WERI-Rb-1 (cell line): ENCODE measurements at regions not wholly inside any gene's neighbourhood (a gene's known extent, or its start where the extent isn't known, plus 50 kb on each side); places are given as distances from the start of the nearest gene placed in this dataset.
"Not testable (repeated sequence)": the region's sequence is repeated elsewhere in the genome, so short reads cannot be mapped to it uniquely, and the experiment has no call there.

Experiments
- DNase-seq: peaks from one replicate; pipeline ENCODE4 v3.0.0-alpha.2; 2020
- H3K27ac ChIP-seq: fragments of 250-450 bp; sonication (Bioruptor Pico); 2 replicates; pipeline ENCODE4 v1.5.1; 2020; ENCODE audit warnings: mild to moderate bottlenecking, moderate library complexity
- H3K27me3 ChIP-seq: fragments of 250-450 bp; sonication (Bioruptor Pico); 2 replicates; pipeline ENCODE4 v1.5.1; 2021; ENCODE audit warnings: mild to moderate bottlenecking, low read depth, moderate library complexity; ENCODE audit not compliant: insufficient read depth, severe bottlenecking
- H3K36me3 ChIP-seq: fragments of 250-450 bp; sonication (Bioruptor Pico); 2 replicates; pipeline ENCODE4 v1.5.1; 2020; ENCODE audit warnings: mild to moderate bottlenecking, moderate library complexity
- H3K4me3 ChIP-seq: 2 replicates; pipeline ENCODE4 v1.5.1; 2011; ENCODE audit warnings: low read depth, mild to moderate bottlenecking, control low read depth, low read length
- H3K9me3 ChIP-seq: fragments of 250-450 bp; sonication (Bioruptor Pico); 2 replicates; pipeline ENCODE4 v1.5.1; 2021; ENCODE audit warnings: mild to moderate bottlenecking, moderate library complexity; ENCODE audit not compliant: severe bottlenecking
- TF ChIP-seq, protein P1 (sequence below): IDR thresholded peaks from 2 replicates; pipeline ENCODE4 v1.5.1; 2011; ENCODE audit warnings: low read depth, mild to moderate bottlenecking, control low read depth, inconsistent platforms, low read length

DNA sequence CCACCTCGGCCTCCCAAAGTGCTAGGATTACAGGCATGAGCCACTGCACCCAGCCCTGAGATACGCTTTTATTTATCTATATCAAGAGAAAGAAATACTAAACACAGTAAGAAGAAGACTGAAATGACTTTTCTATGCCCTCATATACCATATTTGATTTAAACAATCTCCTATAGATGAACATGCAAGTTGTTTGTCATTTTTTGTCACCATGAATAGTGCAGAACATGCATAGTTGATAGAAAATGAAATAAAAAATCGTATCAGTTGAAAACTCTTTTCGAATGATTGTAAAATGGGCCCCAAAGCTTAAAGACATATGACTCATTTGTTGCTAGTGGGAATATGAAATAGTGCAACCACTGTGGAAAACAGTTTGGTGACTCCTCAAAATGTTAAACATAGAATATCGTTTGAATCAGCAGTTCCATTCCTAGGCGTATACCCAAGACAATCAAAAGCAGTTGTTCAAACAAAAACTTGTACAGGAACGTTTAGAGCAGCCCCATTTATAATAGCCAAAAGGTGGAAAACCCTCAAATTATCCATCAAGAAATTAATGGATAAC, 61.4 kb upstream of the ANKH start:
- Histone ChIP-seq H3K9me3 (no peaks in the 10 kb centered on the region), H3K27ac (no peak overlapping the region), H3K4me3 (no peak overlapping the region), H3K27me3 (no peaks in the 10 kb centered on the region), H3K36me3 (no peaks in the 10 kb centered on the region)
- TF ChIP-seq, protein P1, sequence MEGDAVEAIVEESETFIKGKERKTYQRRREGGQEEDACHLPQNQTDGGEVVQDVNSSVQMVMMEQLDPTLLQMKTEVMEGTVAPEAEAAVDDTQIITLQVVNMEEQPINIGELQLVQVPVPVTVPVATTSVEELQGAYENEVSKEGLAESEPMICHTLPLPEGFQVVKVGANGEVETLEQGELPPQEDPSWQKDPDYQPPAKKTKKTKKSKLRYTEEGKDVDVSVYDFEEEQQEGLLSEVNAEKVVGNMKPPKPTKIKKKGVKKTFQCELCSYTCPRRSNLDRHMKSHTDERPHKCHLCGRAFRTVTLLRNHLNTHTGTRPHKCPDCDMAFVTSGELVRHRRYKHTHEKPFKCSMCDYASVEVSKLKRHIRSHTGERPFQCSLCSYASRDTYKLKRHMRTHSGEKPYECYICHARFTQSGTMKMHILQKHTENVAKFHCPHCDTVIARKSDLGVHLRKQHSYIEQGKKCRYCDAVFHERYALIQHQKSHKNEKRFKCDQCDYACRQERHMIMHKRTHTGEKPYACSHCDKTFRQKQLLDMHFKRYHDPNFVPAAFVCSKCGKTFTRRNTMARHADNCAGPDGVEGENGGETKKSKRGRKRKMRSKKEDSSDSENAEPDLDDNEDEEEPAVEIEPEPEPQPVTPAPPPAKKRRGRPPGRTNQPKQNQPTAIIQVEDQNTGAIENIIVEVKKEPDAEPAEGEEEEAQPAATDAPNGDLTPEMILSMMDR, result no peak
- DNase-seq, result no peak

- H3K27me3 ChIP-seq, result no peaks in the 10 kb centered on the region
- no peaks in the 10 kb centered on the region for H3K9me3 ChIP-seq
- TF ChIP-seq, protein P1, result no peak
- no peaks in the 10 kb centered on the region for H3K36me3 ChIP-seq
- H3K4me3 ChIP-seq, result no peak overlapping the region
- H3K27ac ChIP-seq, result no peak overlapping the region
- no peak for DNase-seq
Observed at GRCh38 chr5:14930486-14930885, 58.9 kb upstream of the ANKH start.

- TF ChIP-seq, protein P1, result no peak
- H3K4me3 ChIP-seq, result no peak overlapping the region
- DNase-seq, result no peak
- H3K27ac ChIP-seq, result no peak overlapping the region
- H3K9me3 ChIP-seq, result no peaks in the 10 kb centered on the region
- no peaks in the 10 kb centered on the region for H3K27me3 ChIP-seq
- no peaks in the 10 kb centered on the region for H3K36me3 ChIP-seq
Observed at GRCh38 chr5:14929293-14930065, 57.9 kb upstream of the ANKH start.

DNA sequence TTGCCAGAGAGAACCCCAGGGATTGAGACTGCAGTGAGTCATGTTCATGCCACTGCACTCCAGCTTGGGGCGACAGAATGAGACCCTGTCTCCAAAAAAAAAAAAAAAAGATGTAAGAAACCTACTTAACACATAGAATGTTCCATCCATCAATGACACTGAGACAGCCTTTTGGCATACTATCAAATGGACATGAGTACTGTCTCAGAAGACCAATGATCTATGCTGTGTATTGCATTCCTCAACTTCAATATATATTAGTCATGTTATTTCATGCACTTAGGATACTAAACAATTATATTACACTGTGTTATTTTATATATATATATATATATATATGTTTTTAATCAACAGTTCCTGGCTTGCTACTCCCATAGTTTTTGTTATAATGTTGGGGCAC, 57.1 kb upstream of the ANKH start:
- Histone ChIP-seq H3K27ac (no peak overlapping the region), H3K27me3 (no peaks in the 10 kb centered on the region), H3K9me3 (no peaks in the 10 kb centered on the region), H3K4me3 (no peak overlapping the region), H3K36me3 (no peaks in the 10 kb centered on the region)
- TF ChIP-seq, protein P1, result no peak
- no peak for DNase-seq

DNA sequence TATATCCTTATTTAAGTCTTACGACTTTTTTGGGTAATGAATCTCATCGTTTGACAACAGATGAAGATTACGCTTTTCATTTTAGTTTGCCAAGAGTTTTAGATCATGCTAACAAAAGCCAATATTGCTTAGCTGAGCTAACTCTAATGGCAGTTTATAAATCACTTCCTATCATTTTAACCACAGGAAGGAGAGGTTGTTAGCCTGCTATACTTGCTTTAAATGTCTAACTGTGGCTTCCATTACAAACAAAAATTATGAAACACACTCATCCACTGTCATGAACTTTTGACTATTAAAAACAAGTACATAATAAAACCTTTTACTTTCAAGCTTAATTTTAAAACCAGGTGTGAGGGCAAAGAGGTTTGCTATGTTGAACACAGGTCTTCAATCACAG, 53.7 kb upstream of the ANKH start:
- Histone ChIP-seq H3K27me3 (no peaks in the 10 kb centered on the region), H3K9me3 (no peaks in the 10 kb centered on the region), H3K36me3 (no peaks in the 10 kb centered on the region), H3K27ac (no peak overlapping the region), H3K4me3 (no peak overlapping the region)
- no peak for DNase-seq
- TF ChIP-seq, protein P1, result no peak

DNA sequence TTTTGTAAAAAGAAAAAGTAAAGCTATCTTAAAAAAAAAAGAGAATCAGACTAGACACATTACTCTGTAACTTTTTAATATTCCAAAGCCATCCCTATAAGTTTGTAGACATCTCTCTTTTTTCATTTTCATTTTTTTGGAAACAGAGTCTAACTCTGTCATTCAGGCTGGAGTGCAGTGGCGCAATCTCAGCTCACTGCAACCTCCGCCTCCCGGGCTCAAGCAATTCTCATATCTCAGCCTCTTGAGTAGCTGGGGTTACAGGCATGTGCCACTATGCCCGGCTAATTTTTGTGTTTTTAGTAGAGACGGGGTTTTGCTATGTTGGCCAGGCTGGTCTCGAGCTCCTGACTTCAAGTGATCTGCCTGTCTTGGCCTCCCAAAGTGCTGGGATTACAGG, 51.4 kb upstream of the ANKH start:
- H3K27me3 ChIP-seq, result not testable (repeated sequence)

More for the DNA sequence above, 51.4 kb upstream of the ANKH start:
- not testable (repeated sequence) for H3K4me3 ChIP-seq, H3K36me3 ChIP-seq, DNase-seq, H3K9me3 ChIP-seq, H3K27ac ChIP-seq
